Heart left ventricle (tissue), 16 donors: ENCODE measurements at regions not wholly inside any gene's neighbourhood (a gene's known extent, or its start where the extent isn't known, plus 50 kb on each side); places are given as distances from the start of the nearest gene placed in this dataset.
"Not testable (repeated sequence)": the region's sequence is repeated elsewhere in the genome, so short reads cannot be mapped to it uniquely, and the experiment has no call there.

ENCODE experiments used
- ATAC-seq, 4 donors: fragments of 200-7000 bp; cut with Tn5 transposase; one replicate each; pipeline ENCODE4 v1.9.1; 2020 to 2022; ENCODE audit warnings: moderate library complexity in 4 of 4, mild to moderate bottlenecking in 3 of 4, moderate number of reproducible peaks in 1 of 4
- DNase-seq, 5 donors: peaks; one replicate each; pipeline ENCODE4 v3.0.0-alpha.2; 2020
- H3K27ac ChIP-seq, 12 donors: fragments of 200-600 bp; sonication (generic) in 4 of 12; one replicate each; pipeline versions ENCODE4 v1.5.0 to v1.8.0; 2016 to 2022; ENCODE audit warnings: mild to moderate bottlenecking in 2 of 12
- H3K27me3 ChIP-seq, 9 donors: fragments of 200-600 bp; sonication (generic) in 2 of 9; one replicate each; pipeline versions ENCODE4 v1.5.1 to v1.8.0; 2016 to 2022; ENCODE audit warnings: mild to moderate bottlenecking in 3 of 9
- H3K36me3 ChIP-seq, 9 donors: fragments of 200-600 bp; sonication (generic) in 2 of 9; one replicate each; pipeline versions ENCODE4 v1.5.0 to v1.8.0; 2018 to 2022; ENCODE audit warnings: mild to moderate bottlenecking in 2 of 9
- H3K4me1 ChIP-seq, 12 donors: fragments of 200-600 bp; sonication (generic) in 4 of 12; one replicate each; pipeline versions ENCODE4 v1.5.0 to v1.8.0; 2016 to 2022; ENCODE audit warnings: mild to moderate bottlenecking in 3 of 12
- H3K4me3 ChIP-seq, 12 donors: fragments of 200-600 bp; sonication (generic) in 4 of 12; one replicate each; pipeline versions ENCODE4 v1.5.0 to v1.8.0; 2017 to 2022; ENCODE audit warnings: mild to moderate bottlenecking in 9 of 12, moderate library complexity in 4 of 12
- H3K9me3 ChIP-seq, 12 donors: fragments of 200-600 bp; sonication (generic) in 4 of 12; one replicate each; pipeline versions ENCODE4 v1.5.0 to v1.8.0; 2016 to 2022; ENCODE audit warnings: mild to moderate bottlenecking in 1 of 12
- CTCF ChIP-seq, 12 donors: fragments of 200-600 bp; sonication (generic) in 4 of 12; IDR thresholded peaks; one replicate each; pipeline versions ENCODE4 v1.5.0 to v1.8.0; 2018 to 2022; ENCODE audit warnings: antibody characterized with exemption in 12 of 12, mild to moderate bottlenecking in 5 of 12
- POLR2A ChIP-seq, 2 donors: fragments of 450-650 bp; IDR thresholded peaks; one replicate each; pipeline ENCODE4 v1.6.1; 2017; ENCODE audit warnings: antibody characterized with exemption in 2 of 2, mild to moderate bottlenecking in 2 of 2, moderate library complexity in 2 of 2
- WGBS, 4 donors: extraction: QIAGEN DNeasy Blood & Tissue Kit in 2 of 4; methylation state at CpG; one replicate each; pipeline versions ENCODE4 v1.1.5 to v1.1.7; 2013 to 2018; 5-methylcytosine and 5-hydroxymethylcytosine counted together
- intact Hi-C, 10 donors: fragments of 100-400 bp; cut with DNase I; formaldehyde crosslinking; loops; one replicate each; pipeline versions ENCODE4 v1.11.1 to v1.14.2; 2022
- donor health status: ischemic (EF 13 %, LVEDD 7.1; RV severe dilation, severe dysfunction).
- donor health status: healthy with polysubstance abuse.
- donor health status: DM: no; HTN: yes; CAD: no.
- donor health status: DM: no; HTN: no; CAD: no.
- donor health status: ischemic (EF 25% LVEDD 6.9; RV normal size, moderate dysfunction).
- donor health status: ischemic (EF 25% LVEDD 5.7; RV mildly dilated, moderate dysfunction).
- donor health status: healthy.
- donor health status: DM: yes; HTN: yes; CAD: no.
- donor health status: ischemic (EF 35%, LVEDD 5.7; RV mildly dilated, moderate dysfunction).
- donor health status: nonischemic (EF 11% LVEDD 7.7; RV severe dilation, severe dysfunction).
- donor health status: DM: yes; HTN: yes; CAD: no.
- donor health status: PGD.
- donor health status: ischemic (EF 29% LVEDD 5.4; RV normal size, mild dysfunction).
- donor health status: nonischemic (EF 23%, LVEDD 6.1; RV moderate dilation, normal function).

DNA sequence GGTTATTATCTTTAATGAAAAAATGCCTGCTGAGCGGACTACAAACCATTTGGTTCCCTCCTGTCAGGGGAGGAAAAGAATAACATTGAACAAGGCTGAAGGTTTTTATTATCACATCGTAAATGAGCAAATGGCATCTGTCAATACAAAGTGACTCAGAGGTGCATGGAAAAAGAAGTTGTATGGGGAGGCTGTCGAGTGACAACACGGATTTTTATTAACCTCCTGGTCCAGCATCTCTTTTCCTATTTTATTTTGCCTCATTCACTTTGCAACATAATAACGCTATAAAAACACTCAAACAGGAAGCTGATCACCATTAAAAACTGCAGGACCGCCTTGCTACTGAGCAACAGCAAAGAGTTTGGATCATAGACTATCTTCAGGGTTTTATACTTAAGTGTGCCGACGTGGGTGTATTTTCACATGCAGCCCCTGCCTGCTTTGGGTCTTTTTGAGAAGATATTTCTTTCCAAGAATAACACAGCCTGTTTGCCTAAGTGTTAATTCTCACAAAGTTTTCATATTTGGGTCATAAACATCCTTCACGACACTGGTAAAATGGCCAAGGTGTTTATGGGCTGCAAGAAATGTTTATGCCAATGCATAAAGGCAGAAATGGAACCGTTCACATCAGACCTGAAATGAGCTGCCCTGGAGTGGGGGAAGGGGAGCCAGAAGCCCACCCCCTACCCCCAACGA lies 132.1 kb upstream of the SALL4 start:
- Histone ChIP-seq H3K4me3 (no peak overlapping the region), H3K9me3 (no peaks in the 10 kb centered on the region), H3K27ac (no peak overlapping the region), H3K36me3 (no peaks in the 10 kb centered on the region), H3K27me3 (peaks cover 0 to 29% (median 0%) of the 10 kb centered on the region in 9 donors), H3K4me1 (no peaks in the 10 kb centered on the region)
- WGBS, 4 donors = 32 to 40% (median 37%) methylated on average over 11 of the region's 11 CpGs
- DNase-seq = no peak
- intact Hi-C loops = no loop called here
- no peak for ATAC-seq
- TF ChIP-seq POLR2A (IDR thresholded peaks at IDR 0.05) (no peak), CTCF (IDR thresholded peaks at IDR 0.05) (no peak)

DNA sequence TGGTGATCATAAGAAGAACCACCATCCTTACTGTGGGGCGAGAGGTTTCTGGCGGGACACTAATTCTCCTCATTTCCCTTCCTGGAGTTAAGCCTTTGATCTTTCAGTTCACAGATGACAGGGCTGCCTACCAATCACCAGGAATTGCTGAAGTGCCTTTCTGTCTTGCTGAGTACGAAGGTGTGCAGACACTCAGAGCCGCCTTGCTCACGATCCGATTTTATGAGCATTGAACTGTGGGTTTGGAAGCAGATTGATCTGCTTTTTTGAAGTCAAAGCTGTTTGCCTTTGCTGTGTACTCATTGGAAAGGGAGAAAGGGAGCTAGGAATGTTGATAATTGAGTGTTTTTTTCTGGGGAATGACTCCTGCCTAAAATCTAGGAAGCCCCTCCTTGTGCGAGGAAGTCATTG lies 129.1 kb upstream of the SALL4 start:
- no peaks in the 10 kb centered on the region for H3K9me3 ChIP-seq
- peaks cover 0 to 29% (median 0%) of the 10 kb centered on the region in 9 donors for H3K27me3 ChIP-seq
- H3K27ac ChIP-seq = no peak overlapping the region
- H3K36me3 ChIP-seq = no peaks in the 10 kb centered on the region
- no peak for DNase-seq
- 53 to 73% (median 55%) methylated on average over 7 of the region's 7 CpGs for WGBS, 4 donors
- H3K4me3 ChIP-seq = no peak overlapping the region
- intact Hi-C loops = no loop called here
- TF ChIP-seq CTCF (IDR thresholded peaks at IDR 0.05) (no peak), POLR2A (IDR thresholded peaks at IDR 0.05) (no peak)
- H3K4me1 ChIP-seq = no peaks in the 10 kb centered on the region
- no peak for ATAC-seq

DNA sequence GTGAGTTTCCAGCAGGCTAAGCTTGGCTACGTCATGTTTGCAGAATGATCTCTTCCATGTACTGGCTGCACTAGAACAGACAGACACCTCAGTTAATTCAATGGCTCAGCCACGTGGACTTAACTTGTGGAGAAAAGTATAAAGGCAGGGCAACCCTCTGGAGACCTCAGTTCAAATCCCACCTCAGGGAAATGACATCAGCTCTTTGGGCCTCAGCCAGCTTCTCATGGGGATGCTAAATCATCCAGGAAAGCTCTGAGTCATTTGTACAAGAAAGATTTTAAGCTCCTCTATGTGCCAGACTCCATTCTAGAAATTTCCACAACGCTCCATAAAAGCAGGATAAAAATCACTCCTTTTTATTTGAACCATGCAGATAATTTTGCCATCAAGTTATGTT lies 128.5 kb upstream of the SALL4 start:
- Histone ChIP-seq H3K9me3 (no peaks in the 10 kb centered on the region), H3K27ac (no peak overlapping the region), H3K4me1 (no peaks in the 10 kb centered on the region), H3K27me3 (peaks cover 0 to 29% (median 0%) of the 10 kb centered on the region in 9 donors), H3K4me3 (no peak overlapping the region), H3K36me3 (no peaks in the 10 kb centered on the region)
- DNase-seq (peak in 3 of 5 donors; percentile 16 to 39 (median 21)), ATAC-seq (peak in 2 of 4 donors; percentile 63 to 78)
- WGBS, 4 donors = 44 to 61% (median 49%) methylated on average over 3 of the region's 3 CpGs
- intact Hi-C loops = no loop called here
- TF ChIP-seq CTCF (IDR thresholded peaks at IDR 0.05) (no peak), POLR2A (IDR thresholded peaks at IDR 0.05) (no peak)

GRCh38 chr20:51928931-51929330 lies 126.6 kb upstream of the SALL4 start:
- Histone ChIP-seq H3K9me3 (no peaks in the 10 kb centered on the region), H3K4me3 (no peak overlapping the region), H3K27ac (no peak overlapping the region), H3K36me3 (no peaks in the 10 kb centered on the region), H3K4me1 (no peaks in the 10 kb centered on the region), H3K27me3 (peaks cover 0 to 25% (median 0%) of the 10 kb centered on the region in 9 donors)
- ATAC-seq = no peak
- TF ChIP-seq CTCF (IDR thresholded peaks at IDR 0.05) (no peak), POLR2A (IDR thresholded peaks at IDR 0.05) (no peak)
- whole genome bisulfite sequencing, 4 donors = 68 to 81% (median 79%) methylated on average over 2 of the region's 2 CpGs
- DNase-seq = no peak
- intact Hi-C loops = no loop called here

- H3K4me3 ChIP-seq, H3K4me1 ChIP-seq, ATAC-seq, H3K27ac ChIP-seq, DNase-seq, H3K9me3 ChIP-seq, H3K36me3 ChIP-seq, intact Hi-C loops: not testable (repeated sequence)
- WGBS, 4 donors = 81 to 84% (median 84%) methylated on average over 5 of the region's 5 CpGs
- peaks cover 0 to 16% (median 0%) of the 10 kb centered on the region in 9 donors for H3K27me3 ChIP-seq
Observed at GRCh38 chr20:51927970-51928369, 125.6 kb upstream of the SALL4 start.
